ENCODE measurements at regions not wholly inside any gene's neighbourhood (a gene's known extent, or its start where the extent isn't known, plus 50 kb on each side); places are given as distances from the start of the nearest gene placed in this dataset.

- TF ChIP-seq CTCF (IDR thresholded peaks at IDR 0.05) (no peak), POLR2A (IDR thresholded peaks at IDR 0.05) (no peak), POLR2AphosphoS5 (IDR thresholded peaks at IDR 0.05) (no peak)
Measured at GRCh38 chr3:43906849-43907507, 216.2 kb downstream of the ABHD5 start.

Data from gastroesophageal sphincter (tissue), 3 donors.